Astrocyte (in vitro differentiated cells and primary cell): ENCODE measurements at regions not wholly inside any gene's neighbourhood (a gene's known extent, or its start where the extent isn't known, plus 50 kb on each side); places are given as distances from the start of the nearest gene placed in this dataset.

Experiments
- DNase-seq: peaks from one replicate; pipeline ENCODE4 v3.0.0-alpha.2; 2010; ENCODE audit warnings: low read depth
- FAIRE-seq: peaks from 2 replicates; lab custom pipeline; 2011; peaks lifted over from hg19 to GRCh38; lab: Jason Lieb, UNC
- H2AFZ ChIP-seq: 2 replicates; pipeline ENCODE4 v1.6.0; 2012; ENCODE audit warnings: low read depth, low read length, inconsistent platforms
- H3K27ac ChIP-seq: 2 replicates; pipeline ENCODE4 v1.5.1; 2011; ENCODE audit warnings: low read depth, low read length, inconsistent platforms
- H3K27me3 ChIP-seq: 2 replicates; pipeline ENCODE4 v1.6.0; 2011; ENCODE audit warnings: low read length, inconsistent platforms; ENCODE audit not compliant: insufficient read depth
- H3K36me3 ChIP-seq: 2 replicates; pipeline ENCODE4 v1.5.1; 2011; ENCODE audit warnings: low read length, inconsistent platforms; ENCODE audit not compliant: insufficient read depth
- H3K4me1 ChIP-seq: 2 replicates; pipeline ENCODE4 v1.5.1; 2011; ENCODE audit warnings: low read length, inconsistent platforms; ENCODE audit not compliant: insufficient read depth
- H3K4me2 ChIP-seq: 2 replicates; pipeline ENCODE4 v1.6.0; 2012; ENCODE audit warnings: low read length, inconsistent platforms
- H3K4me3 ChIP-seq: 2 replicates; pipeline ENCODE4 v1.5.1; 2011; ENCODE audit warnings: low read depth, mild to moderate bottlenecking, low read length, inconsistent platforms; ENCODE audit not compliant: insufficient read depth
- H3K79me2 ChIP-seq: 2 replicates; pipeline ENCODE4 v1.6.0; 2012; ENCODE audit warnings: mild to moderate bottlenecking, low read length, inconsistent platforms; ENCODE audit not compliant: insufficient read depth
- H3K9ac ChIP-seq: 2 replicates; pipeline ENCODE4 v1.6.0; 2012; ENCODE audit warnings: mild to moderate bottlenecking, low read length, inconsistent platforms
- H3K9me3 ChIP-seq: 2 replicates; pipeline ENCODE4 v1.5.1; 2012; ENCODE audit warnings: low read depth, mild to moderate bottlenecking, low read length, inconsistent platforms; ENCODE audit not compliant: insufficient read depth
- H4K20me1 ChIP-seq: 2 replicates; pipeline ENCODE4 v1.6.0; 2012; ENCODE audit warnings: low read length, inconsistent platforms; ENCODE audit not compliant: insufficient read depth
- H3K27ac Mint-ChIP-seq: one replicate; pipeline ENCODE4 v1.8.0; 2021; ENCODE audit warnings: mild to moderate bottlenecking, mixed read lengths; ENCODE audit not compliant: unreplicated experiment
- H3K27me3 Mint-ChIP-seq: one replicate; pipeline ENCODE4 v1.8.0; 2021; ENCODE audit warnings: low read depth, mixed read lengths; ENCODE audit not compliant: unreplicated experiment
- H3K36me3 Mint-ChIP-seq: one replicate; pipeline ENCODE4 v1.8.0; 2021; ENCODE audit warnings: low read depth, mixed read lengths; ENCODE audit not compliant: unreplicated experiment
- H3K4me1 Mint-ChIP-seq: one replicate; pipeline ENCODE4 v1.8.0; 2021; ENCODE audit warnings: low read depth, mixed read lengths; ENCODE audit not compliant: unreplicated experiment
- H3K4me3 Mint-ChIP-seq: one replicate; pipeline ENCODE4 v1.8.0; 2021; ENCODE audit warnings: mild to moderate bottlenecking, moderate library complexity, mixed read lengths; ENCODE audit not compliant: unreplicated experiment
- H3K9me3 Mint-ChIP-seq: one replicate; pipeline ENCODE4 v1.8.0; 2021; ENCODE audit warnings: mild to moderate bottlenecking, mixed read lengths; ENCODE audit not compliant: unreplicated experiment
- EZH2 ChIP-seq: IDR thresholded peaks from 2 replicates; pipeline ENCODE4 v1.6.1; 2012; ENCODE audit warnings: mild to moderate bottlenecking, low read length, inconsistent platforms; ENCODE audit not compliant: insufficient read depth
- TF ChIP-seq, protein P1 (sequence below): IDR thresholded peaks from 2 replicates; pipeline ENCODE4 v1.5.1; 2011; ENCODE audit warnings: low read depth, mild to moderate bottlenecking, inconsistent platforms, low read length, moderate library complexity; ENCODE audit not compliant: insufficient read depth

DNA sequence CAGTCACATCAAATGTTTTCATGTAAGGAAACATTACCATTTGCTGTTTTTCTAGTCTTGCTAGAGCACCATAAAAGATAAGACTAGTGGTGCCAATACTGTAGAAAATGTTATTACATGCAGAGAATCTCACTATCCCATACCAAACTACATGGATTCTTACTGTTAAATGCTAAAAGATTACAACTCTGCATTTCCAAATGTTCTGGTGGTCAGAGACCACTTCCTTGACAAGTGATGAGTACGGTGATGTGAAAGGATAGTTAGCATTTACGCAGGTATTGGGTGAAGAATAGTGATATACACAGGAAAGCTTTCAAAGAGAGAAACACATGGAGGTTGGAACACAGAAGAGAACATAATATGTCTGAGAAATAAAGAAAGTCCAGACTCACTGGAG is 98.2 kb downstream of the GGTLC2 start:
- FAIRE-seq: no peak

GRCh38 chr22:22743128-22743760 is 98.8 kb downstream of the GGTLC2 start:
- H3K4me1 Mint-ChIP-seq: no peaks in the 10 kb centered on the region
- Histone ChIP-seq H3K4me2 (no peak overlapping the region), H3K4me1 (no peaks in the 10 kb centered on the region), H4K20me1 (no peaks in the 10 kb centered on the region), H3K9ac (no peak overlapping the region), H3K36me3 (no peaks in the 10 kb centered on the region), H3K4me3 (no peak overlapping the region), H2AFZ (no peak overlapping the region), H3K27ac (no peak overlapping the region), H3K27me3 (peaks cover 5% of the 10 kb centered on the region), H3K9me3 (no peaks in the 10 kb centered on the region), H3K79me2 (no peaks in the 10 kb centered on the region)
- TF ChIP-seq, protein P1, sequence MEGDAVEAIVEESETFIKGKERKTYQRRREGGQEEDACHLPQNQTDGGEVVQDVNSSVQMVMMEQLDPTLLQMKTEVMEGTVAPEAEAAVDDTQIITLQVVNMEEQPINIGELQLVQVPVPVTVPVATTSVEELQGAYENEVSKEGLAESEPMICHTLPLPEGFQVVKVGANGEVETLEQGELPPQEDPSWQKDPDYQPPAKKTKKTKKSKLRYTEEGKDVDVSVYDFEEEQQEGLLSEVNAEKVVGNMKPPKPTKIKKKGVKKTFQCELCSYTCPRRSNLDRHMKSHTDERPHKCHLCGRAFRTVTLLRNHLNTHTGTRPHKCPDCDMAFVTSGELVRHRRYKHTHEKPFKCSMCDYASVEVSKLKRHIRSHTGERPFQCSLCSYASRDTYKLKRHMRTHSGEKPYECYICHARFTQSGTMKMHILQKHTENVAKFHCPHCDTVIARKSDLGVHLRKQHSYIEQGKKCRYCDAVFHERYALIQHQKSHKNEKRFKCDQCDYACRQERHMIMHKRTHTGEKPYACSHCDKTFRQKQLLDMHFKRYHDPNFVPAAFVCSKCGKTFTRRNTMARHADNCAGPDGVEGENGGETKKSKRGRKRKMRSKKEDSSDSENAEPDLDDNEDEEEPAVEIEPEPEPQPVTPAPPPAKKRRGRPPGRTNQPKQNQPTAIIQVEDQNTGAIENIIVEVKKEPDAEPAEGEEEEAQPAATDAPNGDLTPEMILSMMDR: no peak
- no peak for TF ChIP-seq EZH2
- DNase-seq (no peak), FAIRE-seq (no peak)
- peaks cover 77% of the 10 kb centered on the region for H3K27me3 Mint-ChIP-seq
- no peak overlapping the region for H3K4me3 Mint-ChIP-seq
- no peak overlapping the region for H3K27ac Mint-ChIP-seq
- H3K9me3 Mint-ChIP-seq: peaks cover 3% of the 10 kb centered on the region
- H3K36me3 Mint-ChIP-seq: no peaks in the 10 kb centered on the region

More for the DNA sequence above, 98.2 kb downstream of the GGTLC2 start:
- no peaks in the 10 kb centered on the region for H3K4me1 ChIP-seq
- no peaks in the 10 kb centered on the region for H3K9me3 ChIP-seq
- H2AFZ ChIP-seq: no peak overlapping the region
- H3K27ac ChIP-seq: no peak overlapping the region
- H3K27me3 ChIP-seq: peaks cover 5% of the 10 kb centered on the region
- Mint-ChIP-seq H3K27me3 (peaks cover 77% of the 10 kb centered on the region), H3K27ac (no peak overlapping the region), H3K4me3 (no peak overlapping the region), H3K4me1 (no peaks in the 10 kb centered on the region), H3K36me3 (no peaks in the 10 kb centered on the region), H3K9me3 (peaks cover 3% of the 10 kb centered on the region)
- no peak overlapping the region for H3K4me3 ChIP-seq
- H3K79me2 ChIP-seq: no peaks in the 10 kb centered on the region
- H3K4me2 ChIP-seq: no peak overlapping the region
- no peaks in the 10 kb centered on the region for H4K20me1 ChIP-seq
- no peak overlapping the region for H3K9ac ChIP-seq
- H3K36me3 ChIP-seq: no peaks in the 10 kb centered on the region
- TF ChIP-seq, protein P1: no peak
- no peak for TF ChIP-seq EZH2
- DNase-seq: no peak

- H3K27ac Mint-ChIP-seq: no peak overlapping the region
- no peaks in the 10 kb centered on the region for H3K9me3 ChIP-seq
- no peak overlapping the region for H3K4me3 ChIP-seq
- H3K4me2 ChIP-seq: no peak overlapping the region
- H3K4me1 Mint-ChIP-seq: no peaks in the 10 kb centered on the region
- no peak overlapping the region for H3K27ac ChIP-seq
- peaks cover 3% of the 10 kb centered on the region for H3K9me3 Mint-ChIP-seq
- H3K27me3 Mint-ChIP-seq: peaks cover 74% of the 10 kb centered on the region
- no peaks in the 10 kb centered on the region for H3K79me2 ChIP-seq
- no peak overlapping the region for H3K4me3 Mint-ChIP-seq
- H3K36me3 Mint-ChIP-seq: no peaks in the 10 kb centered on the region
- no peaks in the 10 kb centered on the region for H4K20me1 ChIP-seq
- no peak overlapping the region for H3K9ac ChIP-seq
- H3K27me3 ChIP-seq: peaks cover 5% of the 10 kb centered on the region
- no peaks in the 10 kb centered on the region for H3K36me3 ChIP-seq
- H2AFZ ChIP-seq: no peak overlapping the region
- TF ChIP-seq EZH2: no peak
- TF ChIP-seq, protein P1: no peak
- DNase-seq: no peak
- H3K4me1 ChIP-seq: no peaks in the 10 kb centered on the region
- no peak for FAIRE-seq
Observed at GRCh38 chr22:22744412-22745224, 100.2 kb downstream of the GGTLC2 start.
